IMR-90 (cell line): ENCODE measurements at regions not wholly inside any gene's neighbourhood (a gene's known extent, or its start where the extent isn't known, plus 50 kb on each side); places are given as distances from the start of the nearest gene placed in this dataset.

ENCODE experiments used
- ATAC-seq: fragments of 200-7000 bp; cut with Tn5 transposase; 2 replicates; pipeline ENCODE4 v1.9.1; 2020; ENCODE audit warnings: low read depth, mild to moderate bottlenecking, moderate library complexity
- BruUV-seq: library from RNA; stranded (reverse); fragments of 400-500 nt; replicated peaks from 2 replicates; lab custom pipeline; 2021; lab: Mats Ljungman, UMichigan
- CTCF ChIA-PET: fragments of 300-600 bp; formaldehyde crosslinking; extraction: SDS; loops from one replicate; lab custom pipeline; 2021; ENCODE audit warnings: antibody characterized with exemption; lab: Yijun Ruan, JAX
- POLR2A ChIA-PET: fragments of 300-600 bp; sonication (Branson Sonifier 250); formaldehyde crosslinking; loops from one replicate; lab custom pipeline; 2022; ENCODE audit warnings: antibody characterized with exemption; ENCODE audit not compliant: unreplicated experiment; lab: Charles Lee
- DNase-seq: peaks from one replicate; pipeline ENCODE4 v3.0.0; 2013
- H2AFZ ChIP-seq: replicated peaks from 2 replicates; pipeline ENCODE3; 2013; ENCODE audit warnings: low read length, mild to moderate bottlenecking; ENCODE audit not compliant: poor library complexity
- H2AK5ac ChIP-seq: 2 replicates; pipeline ENCODE4 v1.6.1; 2013; ENCODE audit warnings: low read depth, low read length, inconsistent platforms
- H2AK9ac ChIP-seq: replicated peaks from 2 replicates; pipeline ENCODE3; 2013; ENCODE audit warnings: mild to moderate bottlenecking, low read depth, low read length, moderate library complexity; ENCODE audit not compliant: poor library complexity
- H2BK120ac ChIP-seq: 2 replicates; pipeline ENCODE4 v1.6.1; 2013; ENCODE audit warnings: low read depth, low read length, inconsistent platforms
- H2BK15ac ChIP-seq: 3 replicates; pipeline ENCODE4 v1.6.1; 2013; ENCODE audit warnings: low read depth, low read length, inconsistent platforms
- H2BK20ac ChIP-seq: 2 replicates; pipeline ENCODE4 v1.6.1; 2013; ENCODE audit warnings: low read depth, mild to moderate bottlenecking, inconsistent platforms, low read length, moderate library complexity
- H2BK5ac ChIP-seq: 2 replicates; pipeline ENCODE4 v1.6.1; 2013; ENCODE audit warnings: mild to moderate bottlenecking, low read depth, low read length, inconsistent platforms; ENCODE audit not compliant: poor library complexity, severe bottlenecking
- H3K14ac ChIP-seq: replicated peaks from 2 replicates; pipeline ENCODE4 v1.6.1; 2013; ENCODE audit warnings: low read depth, low read length, inconsistent platforms
- H3K18ac ChIP-seq: 2 replicates; pipeline ENCODE4 v1.6.1; 2013; ENCODE audit warnings: low read depth, low read length, control low read depth
- H3K23ac ChIP-seq: 2 replicates; pipeline ENCODE4 v1.6.1; 2013; ENCODE audit warnings: low read depth, low read length, inconsistent platforms
- H3K27ac ChIP-seq: 2 replicates; pipeline ENCODE4 v1.5.1; 2013; ENCODE audit warnings: mild to moderate bottlenecking, control low read depth, low read length; ENCODE audit not compliant: insufficient read depth
- H3K27me3 ChIP-seq: 2 replicates; pipeline ENCODE4 v1.6.1; 2013; ENCODE audit warnings: low read length; ENCODE audit not compliant: control insufficient read depth, insufficient read depth
- H3K36me3 ChIP-seq: 2 replicates; pipeline ENCODE4 v1.6.1; 2013; ENCODE audit warnings: low read length, mixed read lengths; ENCODE audit not compliant: control insufficient read depth, insufficient read depth
- H3K4ac ChIP-seq: 2 replicates; pipeline ENCODE4 v1.6.1; 2013; ENCODE audit warnings: low read depth, low read length, inconsistent platforms
- H3K4me1 ChIP-seq: 2 replicates; pipeline ENCODE4 v1.6.1; 2013; ENCODE audit warnings: low read length, mixed read lengths; ENCODE audit not compliant: control insufficient read depth, insufficient read depth
- H3K4me2 ChIP-seq: 2 replicates; pipeline ENCODE4 v1.6.1; 2013; ENCODE audit warnings: low read depth, mild to moderate bottlenecking, control low read depth, low read length, moderate library complexity
- H3K4me3 ChIP-seq: 2 replicates; pipeline ENCODE4 v1.5.1; 2013; ENCODE audit warnings: low read depth, mild to moderate bottlenecking, control low read depth, low read length, moderate library complexity; ENCODE audit not compliant: insufficient read depth
- H3K56ac ChIP-seq: 2 replicates; pipeline ENCODE4 v1.6.1; 2013; ENCODE audit warnings: low read length, inconsistent platforms; ENCODE audit not compliant: insufficient read depth; ENCODE audit errors: extremely low read depth
- H3K79me1 ChIP-seq, 2 experiments: 2 replicates each; pipeline ENCODE4 v1.6.1; 2013; ENCODE audit warnings: low read length in 2 of 2, inconsistent platforms in 1 of 2, low read depth in 1 of 2
- H3K9ac ChIP-seq: 2 replicates; pipeline ENCODE4 v1.6.1; 2013; ENCODE audit warnings: low read depth, low read length, control low read depth
- H3K9me1 ChIP-seq: 2 replicates; pipeline ENCODE4 v1.6.1; 2013; ENCODE audit warnings: low read length, inconsistent platforms; ENCODE audit not compliant: insufficient read depth
- H3K9me3 ChIP-seq: 2 replicates; pipeline ENCODE4 v1.6.1; 2013; ENCODE audit warnings: low read length; ENCODE audit not compliant: control insufficient read depth, insufficient read depth
- H4K20me1 ChIP-seq: 2 replicates; pipeline ENCODE4 v1.6.1; 2013; ENCODE audit warnings: low read length, inconsistent platforms; ENCODE audit not compliant: insufficient read depth
- H4K5ac ChIP-seq: 2 replicates; pipeline ENCODE4 v1.6.1; 2013; ENCODE audit warnings: mild to moderate bottlenecking, low read depth, low read length, control low read depth
- H4K8ac ChIP-seq, 2 experiments: 2 replicates each; pipeline ENCODE4 v1.6.1; 2013; ENCODE audit warnings: low read depth in 2 of 2, low read length in 2 of 2, control low read depth in 1 of 2, inconsistent platforms in 1 of 2
- H4K91ac ChIP-seq: 2 replicates; pipeline ENCODE4 v1.6.1; 2013; ENCODE audit warnings: low read depth, low read length, inconsistent platforms; ENCODE audit not compliant: insufficient read depth
- BHLHE40 ChIP-seq: fragments of 150-350 bp; IDR thresholded peaks from 2 replicates; pipeline ENCODE4 v1.6.1; 2016; ENCODE audit warnings: mild to moderate bottlenecking, low read depth, low read length
- CEBPB ChIP-seq: IDR thresholded peaks from 2 replicates; pipeline ENCODE4 v1.6.1; 2012; ENCODE audit warnings: low read depth, low read length, improper control_type of control experiment
- CHD1 ChIP-seq: IDR thresholded peaks from 2 replicates; pipeline ENCODE4 v1.6.1; 2012; ENCODE audit warnings: low read depth, low read length, improper control_type of control experiment
- FOS ChIP-seq: fragments of 150-350 bp; IDR thresholded peaks from 2 replicates; pipeline ENCODE4 v1.6.1; 2016; ENCODE audit warnings: low read depth, low read length
- MAZ ChIP-seq: IDR thresholded peaks from 2 replicates; pipeline ENCODE4 v1.6.1; 2012; ENCODE audit warnings: low read depth, mild to moderate bottlenecking, low read length, improper control_type of control experiment, moderate library complexity, borderline replicate concordance
- MXI1 ChIP-seq: IDR thresholded peaks from 2 replicates; pipeline ENCODE4 v1.6.1; 2012; ENCODE audit warnings: low read depth, mild to moderate bottlenecking, low read length, moderate library complexity, borderline replicate concordance
- NFE2L2 ChIP-seq: fragments of 150-350 bp; IDR thresholded peaks from 2 replicates; pipeline ENCODE4 v1.6.1; 2016; ENCODE audit warnings: low read depth, mild to moderate bottlenecking, low read length
- RCOR1 ChIP-seq: IDR thresholded peaks from 2 replicates; pipeline ENCODE4 v1.6.1; 2012; ENCODE audit warnings: mild to moderate bottlenecking, low read length, improper control_type of control experiment; ENCODE audit not compliant: insufficient replicate concordance
- SMC3 ChIP-seq: fragments of 150-350 bp; IDR thresholded peaks from 2 replicates; pipeline ENCODE4 v1.6.1; 2016; ENCODE audit warnings: low read depth, mild to moderate bottlenecking, antibody characterized with exemption, low read length, moderate library complexity
- WGBS, 2 experiments: methylation state at CpG; one replicate each; pipeline versions ENCODE4 v1.1.5 to v1.1.7; 2013; ENCODE audit warnings: missing lambda C conversion rate in 2 of 2; ENCODE audit not compliant: insufficient read length in 1 of 2; ENCODE audit errors: extremely low coverage in 2 of 2; 5-methylcytosine and 5-hydroxymethylcytosine counted together
- dilution Hi-C: fragments of 300-500 bp; cut with HindIII; formaldehyde crosslinking; loops from one replicate; pipeline ENCODE4 v1.14.3; 2018; ENCODE audit warnings: low sequenced_read_pairs; ENCODE audit not compliant: unreplicated experiment
- in situ Hi-C: fragments of 300-500 bp; cut with MboI; formaldehyde crosslinking; loops from 3 replicates; pipeline ENCODE4 v1.14.3; 2019; ENCODE audit warnings: low sequenced_read_pairs, inconsistent platforms, mixed read lengths
- intact Hi-C: fragments of 100-400 bp; cut with micrococcal nuclease; formaldehyde crosslinking; loops from 2 replicates; pipeline ENCODE4 v1.10.0; 2022
- TF ChIP-seq, protein P1 (sequence below): conservative IDR thresholded peaks from 2 replicates; pipeline ENCODE4 v1.5.1; 2012; ENCODE audit warnings: mild to moderate bottlenecking, low read depth, low read length, improper control_type of control experiment
- TF ChIP-seq, protein P2 (sequence below): fragments of 150-350 bp; IDR thresholded peaks from 2 replicates; pipeline ENCODE4 v1.6.1; 2017; ENCODE audit warnings: mild to moderate bottlenecking, antibody characterized with exemption, low read length, low read depth

DNA sequence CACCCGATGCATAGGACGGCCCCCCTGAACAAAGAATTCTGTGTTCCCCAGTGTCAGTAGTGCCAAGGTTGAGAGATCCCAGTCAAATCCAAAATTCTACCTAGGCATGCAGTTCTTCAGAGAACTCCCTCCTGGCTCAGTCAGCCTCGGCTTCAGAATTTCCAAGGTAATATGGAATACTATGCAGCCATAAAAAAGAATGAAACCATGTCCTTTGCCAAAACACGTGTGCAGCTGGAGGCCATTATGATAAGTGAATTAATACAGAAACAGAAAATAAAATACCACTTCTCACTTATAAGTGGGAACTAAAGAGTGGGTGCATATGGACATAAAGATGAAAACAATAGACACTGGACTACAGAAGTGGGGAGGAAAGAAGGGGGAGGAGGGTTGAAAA lies 87.1 kb upstream of the TRIO start:
- no peak overlapping the region for H3K4me2 ChIP-seq

More for the DNA sequence above, 87.1 kb upstream of the TRIO start:
- Histone ChIP-seq H3K4me3 (no peak overlapping the region), H4K91ac (peak overlapping the region; percentile 86), H3K27ac (peak overlapping the region; percentile 96), H3K79me1 (peaks cover 15 to 49% of the 10 kb centered on the region in 2 experiments; a peak in 3 of 4 replicates), H4K8ac (peak overlapping the region; percentile 87 to 96), H4K20me1 (no peaks in the 10 kb centered on the region), H3K36me3 (no peaks in the 10 kb centered on the region), H3K9me1 (peaks cover 18% of the 10 kb centered on the region), H2BK5ac (peak overlapping the region; percentile 100), H2AK9ac (peak overlapping the region; percentile 8), H2AK5ac (peak overlapping the region; percentile 86), H3K9ac (peak overlapping the region; percentile 53), H2BK120ac (peak overlapping the region; percentile 100), H2BK20ac (peak overlapping the region; percentile 91), H3K27me3 (no peaks in the 10 kb centered on the region), H4K5ac (peak overlapping the region; percentile 93), H2AFZ (no peak overlapping the region), H3K4ac (peak overlapping the region; percentile 85), H3K56ac (peak overlapping the region; percentile 55), H3K14ac (peak overlapping the region; percentile 60; the same call in 1 of the 2 replicates), H3K4me1 (peaks cover 27% of the 10 kb centered on the region), H3K18ac (peak overlapping the region; percentile 97), H2BK15ac (peak overlapping the region; percentile 67; the same call in 1 of the 3 replicates), H3K9me3 (peaks cover 2% of the 10 kb centered on the region; the same call in 1 of the 2 replicates), H3K23ac (peak overlapping the region; percentile 48; the same call in 1 of the 2 replicates)
- POLR2A ChIA-PET, result interaction anchor here (1.4 kb wide), 1 partner anchor 89 kb away, joined by 3 read pairs; no protein-coding TSS in a partner anchor
- in situ Hi-C loops (no loop called here), intact Hi-C loops (no loop called here), dilution Hi-C loops (no loop called here)
- no CpG with 5 or more reads among the region's 4 CpGs for WGBS, 2 experiments
- BruUV-seq, result no TSS peak
- CTCF ChIA-PET, result no interaction called here
- DNase-seq (no peak), ATAC-seq (no peak)
- TF ChIP-seq RCOR1 (no peak), MXI1 (no peak), BHLHE40 (no peak), NFE2L2 (no peak), MAZ (no peak), SMC3 (no peak), CEBPB (no peak), FOS (no peak), CHD1 (no peak)
- TF ChIP-seq, protein P1, sequence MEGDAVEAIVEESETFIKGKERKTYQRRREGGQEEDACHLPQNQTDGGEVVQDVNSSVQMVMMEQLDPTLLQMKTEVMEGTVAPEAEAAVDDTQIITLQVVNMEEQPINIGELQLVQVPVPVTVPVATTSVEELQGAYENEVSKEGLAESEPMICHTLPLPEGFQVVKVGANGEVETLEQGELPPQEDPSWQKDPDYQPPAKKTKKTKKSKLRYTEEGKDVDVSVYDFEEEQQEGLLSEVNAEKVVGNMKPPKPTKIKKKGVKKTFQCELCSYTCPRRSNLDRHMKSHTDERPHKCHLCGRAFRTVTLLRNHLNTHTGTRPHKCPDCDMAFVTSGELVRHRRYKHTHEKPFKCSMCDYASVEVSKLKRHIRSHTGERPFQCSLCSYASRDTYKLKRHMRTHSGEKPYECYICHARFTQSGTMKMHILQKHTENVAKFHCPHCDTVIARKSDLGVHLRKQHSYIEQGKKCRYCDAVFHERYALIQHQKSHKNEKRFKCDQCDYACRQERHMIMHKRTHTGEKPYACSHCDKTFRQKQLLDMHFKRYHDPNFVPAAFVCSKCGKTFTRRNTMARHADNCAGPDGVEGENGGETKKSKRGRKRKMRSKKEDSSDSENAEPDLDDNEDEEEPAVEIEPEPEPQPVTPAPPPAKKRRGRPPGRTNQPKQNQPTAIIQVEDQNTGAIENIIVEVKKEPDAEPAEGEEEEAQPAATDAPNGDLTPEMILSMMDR, result no peak
- TF ChIP-seq, protein P2, sequence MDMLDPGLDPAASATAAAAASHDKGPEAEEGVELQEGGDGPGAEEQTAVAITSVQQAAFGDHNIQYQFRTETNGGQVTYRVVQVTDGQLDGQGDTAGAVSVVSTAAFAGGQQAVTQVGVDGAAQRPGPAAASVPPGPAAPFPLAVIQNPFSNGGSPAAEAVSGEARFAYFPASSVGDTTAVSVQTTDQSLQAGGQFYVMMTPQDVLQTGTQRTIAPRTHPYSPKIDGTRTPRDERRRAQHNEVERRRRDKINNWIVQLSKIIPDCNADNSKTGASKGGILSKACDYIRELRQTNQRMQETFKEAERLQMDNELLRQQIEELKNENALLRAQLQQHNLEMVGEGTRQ, result no peak
